ENCODE measurements at regions not wholly inside any gene's neighbourhood (a gene's known extent, or its start where the extent isn't known, plus 50 kb on each side); places are given as distances from the start of the nearest gene placed in this dataset.

DNA sequence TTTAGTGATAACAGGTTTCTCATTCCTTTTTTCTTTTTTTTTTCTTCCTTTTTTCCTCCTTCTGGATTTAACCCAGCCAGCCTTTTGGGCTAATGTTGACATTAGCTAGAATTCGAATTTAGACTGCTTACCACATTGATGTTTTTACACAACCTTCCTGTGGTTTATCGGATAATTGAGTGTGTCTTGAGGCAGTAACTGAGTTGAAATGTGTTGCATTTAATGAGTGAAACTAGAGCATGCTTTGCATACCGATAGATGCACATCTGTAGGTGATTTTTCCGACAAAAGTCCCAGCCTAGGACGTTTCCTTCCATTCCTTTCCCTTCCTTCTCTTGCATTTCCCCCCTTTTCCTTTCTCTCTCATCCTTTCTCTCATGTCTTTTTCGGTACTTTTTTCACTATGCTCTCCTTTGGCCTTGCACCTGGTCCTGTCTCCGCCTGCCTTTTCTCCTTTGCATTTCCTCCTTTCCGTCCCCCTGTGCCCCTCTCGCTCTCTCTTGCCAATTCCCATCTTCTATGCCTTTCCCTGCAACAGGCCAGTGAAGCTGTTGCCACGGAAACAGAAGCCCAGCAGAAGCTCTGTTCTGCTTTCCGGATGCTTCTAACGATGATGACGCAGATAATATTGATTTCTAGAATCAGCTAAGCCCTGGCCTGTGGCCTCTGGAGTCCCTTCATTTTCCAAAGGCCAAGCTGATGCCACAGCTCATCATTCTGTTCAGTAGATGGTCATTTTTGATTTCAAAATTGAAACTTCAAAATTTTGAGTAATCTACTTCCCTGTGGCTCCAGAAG, 76.1 kb downstream of the SLC25A47 start:
- no peak for DNase-seq

DNA sequence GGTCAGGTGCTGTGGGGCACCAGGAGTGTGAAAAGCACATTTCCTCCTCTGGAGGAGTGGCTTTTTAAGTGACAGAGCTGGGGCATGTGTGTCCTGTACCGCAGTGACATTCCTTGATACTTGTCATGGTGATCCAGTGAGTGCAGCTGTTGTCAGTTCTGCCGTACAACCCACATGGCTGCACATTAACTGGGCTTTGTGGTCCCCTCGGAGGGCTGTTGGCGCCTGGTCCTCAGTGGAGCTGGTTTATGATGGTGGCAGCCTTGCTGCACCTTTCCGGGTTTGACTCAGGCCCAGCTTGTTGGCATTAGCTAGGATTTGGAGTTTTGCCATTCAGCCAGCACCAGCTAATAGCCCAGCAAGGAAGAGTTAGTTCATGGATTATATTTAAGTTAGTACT, 77.0 kb downstream of the SLC25A47 start:
- no peak for DNase-seq

DNA sequence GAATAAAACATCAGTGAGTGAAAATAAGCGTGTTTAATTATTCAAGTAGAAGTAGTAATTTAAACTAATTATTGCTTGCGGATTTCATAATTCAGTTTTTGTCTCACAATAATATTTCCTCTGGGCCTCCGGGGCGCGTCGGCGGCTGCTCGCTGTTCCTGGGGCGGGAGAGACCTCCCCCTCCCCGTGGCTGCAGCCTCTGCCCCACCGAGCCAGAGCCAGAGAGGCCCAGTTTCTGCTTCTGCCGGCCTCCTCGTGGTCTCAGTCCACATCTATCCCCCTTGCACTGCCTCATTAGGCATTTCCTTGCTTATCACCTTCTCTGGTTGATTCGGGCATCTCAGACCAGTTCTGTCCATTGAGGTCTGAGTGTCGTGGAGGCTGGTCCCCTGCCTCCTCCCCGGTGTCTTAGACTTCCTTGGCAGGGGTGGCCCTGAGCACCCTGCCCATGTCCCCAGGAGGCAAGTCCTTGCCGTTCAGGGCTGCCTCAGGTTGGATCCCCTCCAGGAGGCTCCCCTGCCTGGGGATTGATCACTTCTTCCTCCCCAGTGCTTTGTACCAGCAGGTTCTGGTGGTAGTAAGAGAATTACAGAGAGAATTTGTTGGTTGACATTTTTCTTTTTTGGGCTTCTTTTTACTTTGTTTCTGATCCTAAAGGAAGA, 78.0 kb downstream of the SLC25A47 start:
- DNase-seq = no peak

DNA sequence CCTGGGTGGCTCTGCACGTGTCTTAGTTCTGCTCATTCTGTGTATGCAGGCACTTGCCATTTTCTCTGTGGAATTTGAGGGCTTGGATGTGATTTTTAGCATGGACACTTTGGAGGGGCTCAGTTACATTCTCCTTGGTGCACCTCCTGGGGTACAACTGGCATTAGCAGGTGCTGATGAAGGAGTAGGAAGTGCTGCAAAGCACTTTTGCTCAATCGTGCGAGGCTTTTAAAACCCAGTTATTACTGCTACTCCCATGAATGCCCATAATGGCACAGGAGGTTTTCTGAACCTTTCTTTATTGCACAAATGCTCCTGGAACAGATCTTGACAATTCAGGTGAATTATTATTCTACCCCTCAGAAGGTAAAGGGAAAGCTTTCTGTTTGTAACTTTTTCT, 78.7 kb downstream of the SLC25A47 start:
- no peak for DNase-seq

DNA sequence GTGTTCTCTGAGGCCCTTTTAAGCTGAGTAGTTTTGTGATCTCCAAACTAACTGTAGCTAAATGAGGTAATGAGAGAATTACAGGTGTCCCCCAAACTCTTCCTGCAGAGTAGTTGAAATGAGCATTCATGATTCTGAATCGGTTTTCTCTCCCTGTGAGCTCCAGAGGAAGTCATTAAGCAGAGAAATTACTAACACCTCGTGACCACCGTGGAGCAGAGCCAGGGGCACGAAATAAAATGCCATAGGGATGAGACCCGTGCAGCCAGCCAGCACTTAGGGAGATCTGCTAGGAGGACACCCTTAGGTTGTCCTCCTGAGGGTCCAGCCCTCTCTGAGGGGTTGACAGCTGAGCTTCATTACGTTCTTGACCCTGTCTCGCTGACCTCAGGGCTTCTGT, 79.5 kb downstream of the SLC25A47 start:
- no peak for DNase-seq

DNA sequence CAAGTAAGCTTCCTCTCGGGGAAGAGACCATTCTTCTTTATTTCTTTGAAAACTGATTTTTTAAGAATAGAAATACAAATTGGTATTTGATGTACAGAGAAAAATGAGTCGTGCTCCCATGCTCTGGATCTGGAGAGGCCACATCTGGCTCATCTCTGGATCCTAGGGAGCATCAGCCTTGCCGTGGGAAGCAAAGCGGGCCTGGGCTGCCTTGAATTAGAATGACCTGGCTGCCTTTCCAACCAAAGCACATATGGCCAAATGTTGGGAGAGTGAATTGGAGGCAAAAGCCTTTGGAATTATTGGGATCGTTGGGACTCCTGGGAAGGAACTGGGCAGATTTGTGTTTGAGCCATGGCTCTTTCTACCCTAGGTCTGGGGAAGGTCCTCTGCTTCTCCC, 80.0 kb downstream of the SLC25A47 start:
- no peak for DNase-seq

DNA sequence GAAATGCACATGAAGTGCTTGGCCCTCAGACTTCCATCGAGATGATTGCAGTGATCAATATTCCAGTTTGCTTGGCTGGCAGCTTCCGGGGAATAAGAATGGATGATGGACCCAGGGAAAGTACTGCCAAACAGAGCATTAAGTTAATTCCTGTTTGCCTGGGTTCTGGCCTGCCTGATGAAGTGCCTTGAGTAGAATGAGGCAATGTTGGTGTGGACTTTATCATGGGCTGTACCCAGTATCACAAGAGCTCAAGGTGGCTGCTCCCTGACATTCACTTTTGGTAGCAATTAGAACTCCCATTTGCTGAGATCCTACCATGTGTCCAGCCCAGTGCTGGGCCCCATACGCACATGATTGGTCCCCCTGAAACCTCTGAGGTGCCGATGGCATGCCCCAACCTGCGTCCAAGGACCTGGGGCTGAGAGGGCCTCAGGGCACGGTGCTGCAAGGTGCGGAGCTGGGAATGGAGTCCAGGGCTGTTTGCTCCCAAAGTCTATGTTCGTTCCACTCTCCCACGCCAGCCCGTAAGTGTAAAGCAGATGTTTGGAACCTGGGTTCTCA, 80.7 kb downstream of the SLC25A47 start:
- no peak for DNase-seq

DNA sequence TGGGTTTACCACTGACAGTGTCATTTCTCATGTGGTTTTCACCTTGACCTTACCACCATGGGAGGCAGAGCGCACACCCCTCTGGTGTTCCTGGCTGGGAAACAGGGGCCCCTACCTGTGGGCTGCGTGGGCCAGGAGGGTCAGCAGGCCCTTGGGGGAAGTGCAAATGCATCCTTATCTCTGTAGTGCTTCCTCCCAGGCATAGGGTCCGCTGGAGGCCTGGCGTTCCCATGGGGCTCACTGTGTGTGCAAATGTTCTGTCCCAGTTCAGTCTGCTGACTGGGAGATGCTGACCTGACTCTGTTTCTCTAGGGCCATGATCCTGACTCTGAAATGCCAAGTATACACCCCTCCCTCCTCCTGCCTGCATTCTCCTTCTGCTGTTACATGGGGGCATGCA, 81.3 kb downstream of the SLC25A47 start:
- DNase-seq = no peak

DNA sequence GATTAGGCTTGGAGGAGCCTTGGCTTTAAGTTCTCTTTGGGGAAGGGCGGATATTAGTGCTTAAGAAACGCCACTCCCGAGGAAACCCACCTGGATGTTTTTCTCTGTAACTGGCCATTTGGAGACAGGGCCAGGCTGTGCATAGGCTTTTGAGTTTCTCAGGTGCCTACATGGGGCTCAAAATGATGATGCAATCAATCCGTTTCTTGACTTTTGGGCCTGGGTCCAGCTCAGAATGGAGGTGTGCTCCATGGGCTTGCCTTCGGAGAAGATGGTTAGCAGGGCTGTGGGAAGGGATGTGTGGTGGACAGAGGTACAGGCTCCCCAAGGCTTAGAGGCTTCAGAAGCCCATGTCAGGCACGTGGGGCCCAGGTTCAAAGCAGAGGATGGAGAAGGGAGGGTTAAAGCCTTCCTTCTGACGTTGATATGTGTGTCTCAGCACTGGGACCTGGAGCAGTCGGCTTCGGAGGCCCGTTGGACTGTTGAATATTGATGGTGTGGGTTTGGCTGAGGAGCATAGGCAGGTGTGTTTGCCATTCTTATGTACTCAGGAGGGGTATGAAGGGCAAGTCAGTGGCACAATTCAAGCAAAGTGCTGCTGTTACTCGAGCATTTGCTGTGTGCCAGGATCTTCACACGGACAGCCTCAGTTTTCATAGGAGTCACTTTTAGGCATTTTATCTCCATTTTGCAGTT, 82.8 kb downstream of the SLC25A47 start:
- DNase-seq = no peak

DNA sequence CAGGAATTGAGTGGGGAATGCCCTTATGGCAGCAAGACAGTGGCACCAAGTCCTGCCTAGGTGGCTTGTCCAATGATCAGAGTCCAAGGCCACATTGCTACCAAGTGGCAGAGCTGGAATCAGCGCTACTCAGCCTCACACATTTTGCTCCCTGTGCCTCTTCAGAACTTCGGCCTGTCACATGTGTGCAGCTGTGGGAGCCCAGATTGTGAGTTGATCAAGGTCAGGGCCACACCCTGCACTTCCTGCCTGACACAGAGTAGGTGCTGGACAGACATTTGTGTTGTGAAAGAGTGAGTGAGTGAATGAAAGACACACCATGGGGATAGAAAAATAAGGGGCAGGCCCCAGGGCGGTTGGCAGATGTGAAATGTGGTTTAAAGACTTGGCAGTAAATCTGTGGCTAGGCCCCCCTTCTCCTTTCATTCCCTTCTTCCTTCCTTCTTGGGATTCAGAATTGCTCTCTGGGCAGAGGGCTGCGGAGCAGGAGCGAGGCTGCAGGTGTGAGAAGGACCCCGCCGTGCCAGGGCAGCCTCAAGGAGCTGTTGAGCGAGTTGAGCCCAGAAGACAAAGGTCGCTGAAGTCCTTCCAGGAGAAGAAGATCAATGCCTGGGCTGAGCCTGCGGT, 83.5 kb downstream of the SLC25A47 start:
- DNase-seq = no peak

DNA sequence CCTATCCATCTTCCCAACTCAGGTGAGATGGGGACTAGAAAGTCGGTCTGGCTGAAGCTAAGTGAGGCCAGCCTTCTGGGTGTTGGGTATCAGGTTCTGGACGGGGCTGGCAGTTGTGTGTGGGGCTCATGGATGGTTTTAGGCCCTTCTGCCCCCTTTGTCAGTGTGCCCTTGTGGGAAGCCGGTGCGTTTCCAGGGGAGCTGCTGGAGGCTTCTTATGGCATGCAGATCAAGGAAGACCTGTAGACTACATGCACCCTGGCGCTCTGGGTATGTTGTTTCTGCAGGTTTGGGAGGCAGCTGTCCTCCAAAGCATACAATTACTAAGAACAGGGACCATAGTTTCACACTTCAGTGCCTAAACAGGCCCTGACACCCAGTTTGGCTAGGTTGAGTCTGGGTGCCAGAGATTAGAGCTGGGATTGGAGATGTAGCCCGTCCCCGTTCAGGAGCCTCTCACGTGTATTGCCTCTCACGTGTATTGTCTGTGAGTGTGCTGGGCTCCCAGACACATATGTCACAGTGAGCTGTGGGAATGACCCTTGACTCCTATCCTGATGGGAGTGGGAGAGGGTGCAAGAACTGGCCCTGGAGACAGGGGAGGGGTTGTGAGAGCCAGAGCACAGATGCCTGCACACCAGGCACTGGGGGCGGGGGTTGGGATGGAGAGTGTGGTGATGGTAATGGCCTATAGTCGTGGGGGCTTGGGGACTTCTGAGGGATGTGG, 84.4 kb downstream of the SLC25A47 start:
- no peak for DNase-seq

DNA sequence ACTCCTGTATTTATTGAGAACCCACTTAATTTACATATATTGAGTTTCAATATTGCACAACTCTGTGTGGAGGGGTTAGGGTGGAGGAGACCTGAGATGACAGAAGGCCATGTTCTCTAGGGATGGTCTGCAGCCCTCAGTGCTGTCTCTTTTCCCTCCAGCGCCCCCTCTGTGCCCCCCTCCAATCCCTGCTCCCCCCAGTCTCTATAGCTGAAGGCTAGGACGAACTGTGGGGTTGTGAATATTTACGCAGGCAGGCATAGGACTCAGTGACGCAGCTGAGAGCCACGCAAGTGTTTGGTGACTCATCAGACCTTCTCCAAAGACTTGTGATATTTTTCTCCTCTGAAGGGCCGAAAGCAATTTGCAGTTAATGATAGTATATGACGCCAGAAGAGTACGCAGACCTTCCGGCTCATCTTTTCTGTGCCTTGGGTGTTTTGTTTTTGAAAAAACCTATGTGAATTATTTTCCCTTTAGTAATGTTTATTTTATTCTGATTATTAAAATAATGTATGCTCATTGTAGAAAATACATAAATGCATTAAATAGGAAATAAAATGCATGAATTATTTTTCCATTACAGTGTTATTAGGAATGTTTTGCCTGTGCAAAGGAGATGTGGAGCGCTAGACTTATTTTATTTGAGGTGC, 85.3 kb downstream of the SLC25A47 start:
- no peak for DNase-seq

DNA sequence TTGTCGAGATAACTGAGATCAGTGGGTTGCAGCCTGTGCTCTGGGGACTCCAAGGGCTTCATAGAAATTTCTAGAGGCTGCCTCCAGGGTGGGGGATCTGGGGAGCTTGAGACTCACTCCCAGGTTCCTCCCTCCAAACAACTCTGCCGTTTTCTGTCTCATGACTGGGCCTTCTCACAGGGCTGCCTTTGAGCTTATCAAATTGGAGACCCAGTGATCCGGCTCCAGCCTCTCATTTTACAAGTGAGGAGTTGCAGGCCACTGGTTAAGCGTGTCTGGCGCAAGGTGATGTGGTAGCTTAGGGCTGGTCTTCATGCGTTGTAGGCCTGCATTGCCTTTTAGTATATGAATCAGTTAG, 85.8 kb downstream of the SLC25A47 start:
- DNase-seq = no peak

DNA sequence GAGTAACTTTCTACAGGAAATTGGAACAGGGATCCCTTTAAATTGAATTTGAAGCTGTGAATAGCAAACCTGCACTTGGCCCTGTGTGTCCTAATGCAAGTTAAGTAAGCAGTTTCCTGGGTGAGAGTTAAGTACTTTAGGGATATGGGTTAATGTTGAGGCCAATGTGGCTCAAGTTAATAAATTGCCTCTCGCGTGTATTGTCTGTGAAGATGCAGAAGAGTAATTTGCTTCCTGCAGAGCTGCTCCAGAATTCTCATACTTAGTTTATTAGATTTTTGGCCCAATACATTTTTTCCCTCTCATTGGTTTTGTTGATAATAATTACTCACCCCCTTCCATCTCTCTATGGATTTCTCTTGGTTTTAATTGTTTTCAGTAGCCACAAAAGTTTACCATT, 86.5 kb downstream of the SLC25A47 start:
- DNase-seq = no peak

DNA sequence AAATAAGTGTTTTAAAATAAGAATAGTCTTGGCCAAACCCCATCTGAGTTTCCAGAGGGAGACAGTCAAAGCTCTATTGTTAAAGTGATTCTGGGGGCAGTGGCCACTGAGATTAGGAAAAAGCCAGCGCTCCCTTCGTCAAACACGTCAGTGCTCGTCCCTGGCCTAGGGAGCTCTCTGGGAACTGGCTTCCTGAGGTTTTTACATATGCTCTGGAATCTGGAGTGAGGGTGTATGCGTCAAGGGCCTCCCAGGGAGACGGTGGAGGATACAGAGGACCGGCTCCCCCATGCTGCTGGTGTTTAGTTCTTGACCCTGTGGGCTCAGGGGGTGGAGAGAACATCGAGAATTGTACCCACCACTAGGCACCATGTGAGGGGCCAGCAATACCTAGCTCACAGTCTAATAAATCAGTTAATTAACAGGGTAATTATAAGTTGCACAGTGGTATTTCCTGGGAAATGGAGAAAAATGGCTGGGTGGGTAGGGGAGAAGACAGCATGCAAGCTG, 87.0 kb downstream of the SLC25A47 start:
- no peak for DNase-seq

DNA sequence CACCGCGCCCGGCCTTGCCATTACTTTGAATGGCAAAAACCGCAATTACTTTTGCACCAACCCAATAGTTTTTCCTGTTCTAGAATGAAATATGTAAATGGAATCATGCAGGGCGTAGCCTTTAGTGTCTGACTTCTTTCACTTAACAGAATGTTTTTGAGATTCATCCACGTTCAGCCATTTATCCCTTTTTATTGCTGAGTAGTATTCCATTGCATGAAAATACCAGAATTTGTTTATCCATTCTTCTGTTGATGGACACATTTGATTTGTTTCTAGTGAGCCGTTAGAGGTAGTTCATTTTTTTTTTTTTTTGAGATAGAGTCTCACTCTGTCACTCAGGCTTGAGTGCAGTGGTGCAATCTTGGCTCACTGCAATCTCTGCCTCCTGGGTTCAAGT, 90.6 kb downstream of the SLC25A47 start:
- DNase-seq = no peak

DNA sequence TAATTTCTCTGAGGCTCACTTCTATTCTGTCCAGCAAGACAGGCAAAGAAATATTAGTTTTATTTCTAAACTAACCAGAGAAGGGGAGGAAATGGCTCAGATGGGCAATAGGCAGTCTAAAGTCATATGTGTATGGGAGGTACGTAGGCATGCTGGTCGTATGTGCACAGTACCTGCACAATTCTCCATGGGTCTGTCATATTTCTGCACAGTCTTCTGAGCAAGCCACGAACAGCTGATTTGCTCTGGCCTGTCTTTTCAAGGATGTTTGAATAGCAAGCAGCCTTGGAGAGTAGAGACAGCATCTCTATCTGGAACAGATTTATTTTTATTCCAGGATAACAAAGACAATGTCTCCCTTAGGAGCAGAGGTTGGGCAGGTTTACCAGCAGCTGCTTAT, 92.1 kb downstream of the SLC25A47 start:
- DNase-seq = no peak

DNA sequence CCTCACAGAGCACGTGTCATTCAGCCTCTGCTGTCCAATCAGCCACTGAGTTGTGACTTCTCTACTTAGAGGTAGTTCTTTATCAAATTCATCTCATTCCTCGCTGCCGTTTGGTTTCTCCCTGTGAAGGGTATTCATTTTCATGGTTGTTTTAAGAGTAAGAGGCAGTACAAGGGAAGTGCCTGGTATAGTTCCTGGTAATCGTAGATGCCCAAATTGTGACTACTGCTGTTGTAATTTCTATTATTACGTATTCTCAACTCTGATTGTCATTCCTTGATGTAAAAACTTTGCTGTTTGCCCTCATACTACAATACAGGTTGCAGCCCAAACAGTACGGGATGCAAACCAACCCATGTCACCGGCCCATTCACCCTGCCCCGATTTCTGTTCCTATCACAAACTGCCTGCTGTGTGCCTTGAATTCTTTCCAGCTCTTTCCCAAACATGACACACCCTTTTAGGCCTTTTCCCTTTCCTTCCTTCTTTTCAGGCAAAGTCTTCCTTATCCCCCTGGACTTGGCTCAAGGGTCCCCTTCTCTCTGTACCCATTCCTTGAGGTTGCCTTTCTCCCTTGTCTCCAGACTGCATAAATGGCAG, 93.0 kb downstream of the SLC25A47 start:
- no peak for DNase-seq

DNA sequence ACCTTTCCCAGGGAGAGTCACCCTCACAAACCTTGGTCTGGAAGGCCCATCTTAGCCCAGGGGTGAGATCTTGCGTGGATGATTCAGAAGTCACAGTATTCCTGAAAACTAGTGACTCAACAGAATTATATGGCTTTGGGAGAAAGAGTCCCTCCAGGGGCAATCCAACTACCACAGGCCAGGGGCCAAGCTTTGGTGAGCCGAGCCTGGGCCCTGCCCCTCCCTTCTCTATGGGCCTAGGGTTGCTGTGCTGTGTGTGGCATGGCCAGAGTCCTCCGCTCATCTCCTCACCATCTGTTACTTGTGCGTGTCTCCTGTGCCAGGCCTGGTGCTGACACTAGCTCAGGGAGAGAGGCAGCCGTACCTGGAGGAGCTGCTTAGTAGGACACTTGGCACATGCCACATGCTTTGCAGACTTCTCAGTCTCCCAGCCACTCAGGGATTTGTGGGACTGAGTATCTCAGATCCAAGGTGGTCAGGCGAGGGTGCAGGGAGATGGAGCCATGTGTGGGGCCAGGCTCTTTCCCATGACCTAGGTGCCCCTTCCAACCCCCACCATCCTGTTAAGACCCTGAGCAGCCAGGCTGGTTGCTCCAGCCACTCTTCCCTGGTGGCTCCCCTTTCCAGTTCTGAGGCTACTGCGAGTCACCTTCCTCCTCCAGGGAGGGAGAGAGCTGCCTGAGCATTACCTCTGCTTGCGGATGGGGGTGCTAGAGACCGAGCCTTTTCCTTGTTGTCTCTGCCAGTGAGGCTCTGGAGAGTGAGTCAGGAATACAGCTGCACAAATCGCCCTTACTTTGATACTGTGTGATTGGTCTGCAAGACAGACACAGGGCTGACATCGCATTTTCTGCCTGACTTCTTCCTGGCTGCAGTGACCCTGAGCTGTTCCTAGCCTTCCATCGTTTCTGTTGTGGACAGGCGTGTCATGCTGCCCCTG, 94.1 kb downstream of the SLC25A47 start:
- DNase-seq = no peak

DNA sequence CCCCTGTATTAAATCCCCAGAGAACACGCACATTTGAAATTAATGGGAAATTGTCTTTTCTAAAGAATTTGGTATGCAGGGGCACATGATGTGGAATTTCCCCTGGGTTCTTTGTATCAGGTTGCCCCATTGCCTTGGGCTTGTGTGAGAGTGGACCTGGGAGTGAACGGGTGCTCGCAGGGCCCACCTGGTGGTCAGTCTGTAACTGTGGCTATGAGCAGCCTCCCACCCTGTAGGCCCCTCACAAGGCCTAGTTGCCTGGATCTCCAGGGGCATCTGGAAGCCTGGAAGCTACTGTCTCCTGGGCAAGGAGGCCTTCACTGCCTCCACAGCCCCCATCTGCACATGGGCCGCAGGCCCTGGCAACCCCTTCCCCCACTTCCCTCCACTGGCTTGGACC, 96.7 kb downstream of the SLC25A47 start:
- no peak for DNase-seq
